ENCODE measurements at regions not wholly inside any gene's neighbourhood (a gene's known extent, or its start where the extent isn't known, plus 50 kb on each side); places are given as distances from the start of the nearest gene placed in this dataset.

- intact Hi-C loops (cut with DNase I), result no loop called here
Observed at GRCh38 chr13:60318186-60318585, 78.8 kb upstream of the TDRD3 start.

DNA sequence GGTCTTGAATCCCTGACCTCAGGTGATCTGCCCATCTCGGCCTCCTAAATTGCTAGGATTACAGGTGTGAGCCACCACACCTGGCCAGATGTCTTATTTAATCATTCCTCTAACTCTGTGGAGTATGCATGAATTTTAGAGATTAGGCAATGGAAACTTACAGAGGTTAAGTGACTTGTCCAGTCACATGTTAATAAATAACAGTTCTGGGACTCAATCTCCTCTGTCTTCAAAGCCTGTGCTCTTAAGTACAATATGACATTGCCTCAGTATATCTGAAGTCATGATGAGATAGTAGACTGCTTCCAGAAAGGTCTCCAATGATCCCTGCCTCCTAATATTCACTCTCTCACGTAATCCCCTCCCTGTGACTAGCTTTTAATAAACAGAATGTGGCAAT is 72.9 kb upstream of the TDRD3 start:
- Histone ChIP-seq H3K27me3 (ENCODE audit: low read depth) (no peaks in the 10 kb centered on the region), H3K36me3 (no peaks in the 10 kb centered on the region), H3K27ac (no peak overlapping the region), H3K4me3 (no peak overlapping the region), H3K4me1 (no peaks in the 10 kb centered on the region), H3K9me3 (no peaks in the 10 kb centered on the region)
- TF ChIP-seq, protein P1, sequence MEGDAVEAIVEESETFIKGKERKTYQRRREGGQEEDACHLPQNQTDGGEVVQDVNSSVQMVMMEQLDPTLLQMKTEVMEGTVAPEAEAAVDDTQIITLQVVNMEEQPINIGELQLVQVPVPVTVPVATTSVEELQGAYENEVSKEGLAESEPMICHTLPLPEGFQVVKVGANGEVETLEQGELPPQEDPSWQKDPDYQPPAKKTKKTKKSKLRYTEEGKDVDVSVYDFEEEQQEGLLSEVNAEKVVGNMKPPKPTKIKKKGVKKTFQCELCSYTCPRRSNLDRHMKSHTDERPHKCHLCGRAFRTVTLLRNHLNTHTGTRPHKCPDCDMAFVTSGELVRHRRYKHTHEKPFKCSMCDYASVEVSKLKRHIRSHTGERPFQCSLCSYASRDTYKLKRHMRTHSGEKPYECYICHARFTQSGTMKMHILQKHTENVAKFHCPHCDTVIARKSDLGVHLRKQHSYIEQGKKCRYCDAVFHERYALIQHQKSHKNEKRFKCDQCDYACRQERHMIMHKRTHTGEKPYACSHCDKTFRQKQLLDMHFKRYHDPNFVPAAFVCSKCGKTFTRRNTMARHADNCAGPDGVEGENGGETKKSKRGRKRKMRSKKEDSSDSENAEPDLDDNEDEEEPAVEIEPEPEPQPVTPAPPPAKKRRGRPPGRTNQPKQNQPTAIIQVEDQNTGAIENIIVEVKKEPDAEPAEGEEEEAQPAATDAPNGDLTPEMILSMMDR (IDR thresholded peaks at IDR 0.05), result no peak
- intact Hi-C loops (cut with DNase I), result no loop called here
- ATAC-seq (no peak), DNase-seq (no peak)

More at GRCh38 chr13:60318186-60318585, 78.8 kb upstream of the TDRD3 start:
- no peak overlapping the region for H3K27ac ChIP-seq
- H3K4me3 ChIP-seq, result no peak overlapping the region
- no peaks in the 10 kb centered on the region for H3K27me3 ChIP-seq (ENCODE audit: low read depth)
- H3K9me3 ChIP-seq, result no peaks in the 10 kb centered on the region
- no peaks in the 10 kb centered on the region for H3K36me3 ChIP-seq
- TF ChIP-seq, protein P1 (IDR thresholded peaks at IDR 0.05), result no peak
- DNase-seq, result no peak
- no peak for ATAC-seq
- no peaks in the 10 kb centered on the region for H3K4me1 ChIP-seq

GRCh38 chr13:60326273-60326672 is 70.7 kb upstream of the TDRD3 start:
- intact Hi-C loops (cut with DNase I), result no loop called here
- Histone ChIP-seq H3K4me1 (no peaks in the 10 kb centered on the region), H3K36me3 (no peaks in the 10 kb centered on the region), H3K9me3 (no peaks in the 10 kb centered on the region), H3K4me3 (no peak overlapping the region), H3K27ac (no peak overlapping the region), H3K27me3 (ENCODE audit: low read depth) (no peaks in the 10 kb centered on the region)
- ATAC-seq (no peak), DNase-seq (no peak)
- TF ChIP-seq, protein P1 (IDR thresholded peaks at IDR 0.05), result no peak

DNA sequence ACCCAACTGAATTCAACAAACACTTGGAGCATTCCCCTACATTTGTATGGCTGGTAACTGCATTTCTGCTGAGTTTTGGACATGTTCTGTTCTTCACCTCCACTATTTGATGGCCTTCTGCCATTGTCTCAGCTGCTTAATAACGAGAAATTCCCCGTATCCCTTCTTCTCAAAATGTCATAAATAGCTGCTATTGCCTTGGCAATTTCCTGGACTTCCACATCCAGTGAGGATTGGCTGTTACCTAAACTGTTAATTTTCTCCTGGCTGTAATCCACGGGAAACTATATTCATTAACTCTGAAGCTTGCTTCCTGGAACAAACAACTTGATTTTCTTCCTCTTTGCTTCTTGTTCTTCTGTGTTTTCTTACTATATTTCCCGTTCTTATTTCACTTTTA is 69.5 kb upstream of the TDRD3 start:
- no peaks in the 10 kb centered on the region for H3K4me1 ChIP-seq
- ATAC-seq (no peak), DNase-seq (no peak)
- H3K9me3 ChIP-seq, result no peaks in the 10 kb centered on the region
- H3K4me3 ChIP-seq, result no peak overlapping the region
- intact Hi-C loops (cut with DNase I), result no loop called here
- H3K27me3 ChIP-seq (ENCODE audit: low read depth), result no peaks in the 10 kb centered on the region
- no peak overlapping the region for H3K27ac ChIP-seq
- TF ChIP-seq, protein P1 (IDR thresholded peaks at IDR 0.05), result no peak
- no peaks in the 10 kb centered on the region for H3K36me3 ChIP-seq

DNA sequence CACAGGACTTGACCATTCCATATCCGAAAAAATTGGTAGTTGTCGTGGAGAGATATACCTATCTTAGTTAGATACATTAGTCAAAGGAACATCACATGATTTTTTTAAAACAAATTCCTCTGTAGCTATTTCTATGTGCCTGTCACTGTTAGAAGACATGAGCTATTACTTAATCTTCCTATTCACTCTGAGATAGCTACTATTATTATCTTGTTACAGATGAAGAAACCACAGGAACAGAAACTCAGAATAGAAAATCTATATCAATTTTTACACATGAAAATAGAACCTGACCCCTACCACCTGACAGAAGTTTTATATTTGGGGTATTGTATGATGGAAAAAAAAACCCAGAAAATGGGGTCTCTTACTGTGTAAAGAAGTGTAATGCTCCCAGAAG is 68.9 kb upstream of the TDRD3 start:
- Histone ChIP-seq H3K4me1 (no peaks in the 10 kb centered on the region), H3K36me3 (no peaks in the 10 kb centered on the region)

More for the DNA sequence above, 68.9 kb upstream of the TDRD3 start:
- H3K9me3 ChIP-seq, result no peaks in the 10 kb centered on the region
- H3K27ac ChIP-seq, result no peak overlapping the region
- TF ChIP-seq, protein P1 (IDR thresholded peaks at IDR 0.05), result no peak
- intact Hi-C loops (cut with DNase I), result no loop called here
- ATAC-seq (no peak), DNase-seq (no peak)
- H3K27me3 ChIP-seq (ENCODE audit: low read depth), result no peaks in the 10 kb centered on the region
- no peak overlapping the region for H3K4me3 ChIP-seq

Data from lower lobe of right lung (tissue), 2 donors.